ENCODE measurements at regions not wholly inside any gene's neighbourhood (a gene's known extent, or its start where the extent isn't known, plus 50 kb on each side); places are given as distances from the start of the nearest gene placed in this dataset.
A peak's percentile ranks its signal among the peaks of the same experiment; 100 is the strongest.

DNA sequence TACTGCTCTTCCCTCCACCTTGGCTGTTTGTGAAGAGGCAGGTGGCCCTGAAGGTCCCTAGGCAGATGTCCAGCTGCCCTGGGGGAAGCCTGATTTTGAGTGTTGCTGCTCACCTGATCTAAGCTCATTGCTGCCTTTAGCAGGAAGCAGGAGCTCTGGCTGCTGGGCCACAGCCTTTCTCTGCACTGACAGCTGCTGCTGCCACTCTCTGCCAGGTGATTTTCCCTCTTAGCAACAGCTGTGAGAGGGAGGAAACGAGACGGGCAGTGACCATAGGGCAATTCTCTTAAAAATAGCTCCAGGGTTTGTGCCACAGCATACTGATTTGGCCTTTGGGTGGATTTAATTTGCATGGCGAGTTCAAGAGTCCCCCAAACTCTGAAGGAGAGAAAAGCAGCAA, 415.8 kb upstream of the SEMA6D start:
- Histone ChIP-seq H3K9me3 (ENCODE audit: low read depth, low read length, poor library complexity, severe bottlenecking) (no peaks in the 10 kb centered on the region), H3K27me3 (replicated peaks; ENCODE audit: insufficient read depth, low read depth, low read length, poor library complexity) (no peaks in the 10 kb centered on the region), H3K4me1 (ENCODE audit: insufficient read depth, low read length, poor library complexity, severe bottlenecking) (peaks cover 38% of the 10 kb centered on the region), H3K27ac (ENCODE audit: low read depth, low read length, poor library complexity, severe bottlenecking) (no peak overlapping the region), H3K4me3 (ENCODE audit: low read depth, low read length, poor library complexity, severe bottlenecking) (no peak overlapping the region), H3K36me3 (ENCODE audit: insufficient read depth, low read length, poor library complexity, severe bottlenecking) (no peaks in the 10 kb centered on the region)
- DNase-seq (ENCODE audit: low spot score) = no peak
- CTCF ChIA-PET = no interaction called here
- no TSS peak for BruUV-seq (replicated peaks)
- POLR2A ChIA-PET (ENCODE audit: low non-redundant PET) = no interaction called here
- intact Hi-C loops (cut with micrococcal nuclease; ENCODE audit: unreplicated experiment) = no loop called here
- TF ChIP-seq, protein P1, sequence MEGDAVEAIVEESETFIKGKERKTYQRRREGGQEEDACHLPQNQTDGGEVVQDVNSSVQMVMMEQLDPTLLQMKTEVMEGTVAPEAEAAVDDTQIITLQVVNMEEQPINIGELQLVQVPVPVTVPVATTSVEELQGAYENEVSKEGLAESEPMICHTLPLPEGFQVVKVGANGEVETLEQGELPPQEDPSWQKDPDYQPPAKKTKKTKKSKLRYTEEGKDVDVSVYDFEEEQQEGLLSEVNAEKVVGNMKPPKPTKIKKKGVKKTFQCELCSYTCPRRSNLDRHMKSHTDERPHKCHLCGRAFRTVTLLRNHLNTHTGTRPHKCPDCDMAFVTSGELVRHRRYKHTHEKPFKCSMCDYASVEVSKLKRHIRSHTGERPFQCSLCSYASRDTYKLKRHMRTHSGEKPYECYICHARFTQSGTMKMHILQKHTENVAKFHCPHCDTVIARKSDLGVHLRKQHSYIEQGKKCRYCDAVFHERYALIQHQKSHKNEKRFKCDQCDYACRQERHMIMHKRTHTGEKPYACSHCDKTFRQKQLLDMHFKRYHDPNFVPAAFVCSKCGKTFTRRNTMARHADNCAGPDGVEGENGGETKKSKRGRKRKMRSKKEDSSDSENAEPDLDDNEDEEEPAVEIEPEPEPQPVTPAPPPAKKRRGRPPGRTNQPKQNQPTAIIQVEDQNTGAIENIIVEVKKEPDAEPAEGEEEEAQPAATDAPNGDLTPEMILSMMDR (conservative IDR thresholded peaks at IDR 0.05; ENCODE audit: low read depth, low read length) = no peak
- no peak for TF ChIP-seq EZH2 (IDR thresholded peaks at IDR 0.05; ENCODE audit: borderline replicate concordance, low read depth, low read length, poor library complexity, severe bottlenecking)

DNA sequence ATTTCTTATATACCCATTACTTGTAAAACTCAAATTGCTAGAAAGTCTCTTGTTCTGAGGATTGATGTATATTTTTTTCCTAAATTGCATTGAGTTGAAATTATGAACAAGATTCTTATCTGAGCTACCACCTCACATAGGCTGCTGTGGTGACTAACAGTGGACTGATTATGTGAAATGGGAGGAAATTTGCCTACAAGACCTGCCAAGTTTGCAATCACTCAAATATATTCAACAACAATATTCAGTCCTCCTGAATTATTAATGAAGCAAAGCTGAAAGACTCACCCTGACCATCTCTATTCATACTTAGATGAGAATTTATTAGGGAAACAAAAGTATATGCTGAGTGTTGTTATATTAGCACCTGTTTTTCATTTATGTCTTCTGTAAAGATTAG, 412.6 kb upstream of the SEMA6D start:
- TF ChIP-seq, protein P1 (conservative IDR thresholded peaks at IDR 0.05; ENCODE audit: low read depth, low read length) = no peak
- no peak for TF ChIP-seq EZH2 (IDR thresholded peaks at IDR 0.05; ENCODE audit: borderline replicate concordance, low read depth, low read length, poor library complexity, severe bottlenecking)
- POLR2A ChIA-PET (ENCODE audit: low non-redundant PET) = no interaction called here
- CTCF ChIA-PET = no interaction called here
- Histone ChIP-seq H3K36me3 (ENCODE audit: insufficient read depth, low read length, poor library complexity, severe bottlenecking) (no peaks in the 10 kb centered on the region), H3K9me3 (ENCODE audit: low read depth, low read length, poor library complexity, severe bottlenecking) (no peaks in the 10 kb centered on the region), H3K4me1 (ENCODE audit: insufficient read depth, low read length, poor library complexity, severe bottlenecking) (peaks cover 28% of the 10 kb centered on the region), H3K27me3 (replicated peaks; ENCODE audit: insufficient read depth, low read depth, low read length, poor library complexity) (no peaks in the 10 kb centered on the region), H3K27ac (ENCODE audit: low read depth, low read length, poor library complexity, severe bottlenecking) (no peak overlapping the region), H3K4me3 (ENCODE audit: low read depth, low read length, poor library complexity, severe bottlenecking) (no peak overlapping the region)
- no TSS peak for BruUV-seq (replicated peaks)
- intact Hi-C loops (cut with micrococcal nuclease; ENCODE audit: unreplicated experiment) = no loop called here
- peak; percentile 58 for DNase-seq (ENCODE audit: low spot score)

DNA sequence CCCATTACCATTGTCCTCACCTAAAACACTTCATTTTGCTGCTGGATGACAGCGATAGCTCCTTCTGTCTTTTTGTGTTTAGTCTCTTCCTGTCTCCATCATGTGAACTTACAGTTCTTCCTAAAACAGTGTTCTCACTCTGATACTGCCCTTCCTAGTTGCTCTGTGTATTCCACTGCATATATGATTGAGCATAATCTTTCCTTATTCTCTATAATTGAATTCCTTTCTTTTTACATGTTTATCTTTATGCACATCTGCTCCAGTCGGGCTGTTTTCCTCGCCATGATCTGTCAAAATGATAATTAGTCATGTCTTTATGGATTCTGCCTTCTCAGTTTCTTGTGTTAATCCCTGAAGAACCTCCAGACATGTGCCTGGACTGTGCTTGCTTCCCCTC, 405.1 kb upstream of the SEMA6D start:
- no peaks in the 10 kb centered on the region for H3K27me3 ChIP-seq (replicated peaks; ENCODE audit: insufficient read depth, low read depth, low read length, poor library complexity)
- no peaks in the 10 kb centered on the region for H3K9me3 ChIP-seq (ENCODE audit: low read depth, low read length, poor library complexity, severe bottlenecking)
- peaks cover 16% of the 10 kb centered on the region for H3K4me1 ChIP-seq (ENCODE audit: insufficient read depth, low read length, poor library complexity, severe bottlenecking)
- intact Hi-C loops (cut with micrococcal nuclease; ENCODE audit: unreplicated experiment) = no loop called here
- no peaks in the 10 kb centered on the region for H3K36me3 ChIP-seq (ENCODE audit: insufficient read depth, low read length, poor library complexity, severe bottlenecking)
- H3K27ac ChIP-seq (ENCODE audit: low read depth, low read length, poor library complexity, severe bottlenecking) = peak overlapping the region; percentile 45
- no peak overlapping the region for H3K4me3 ChIP-seq (ENCODE audit: low read depth, low read length, poor library complexity, severe bottlenecking)
- POLR2A ChIA-PET (ENCODE audit: low non-redundant PET) = no interaction called here
- DNase-seq (ENCODE audit: low spot score) = no peak
- BruUV-seq (replicated peaks) = no TSS peak
- TF ChIP-seq, protein P1 (conservative IDR thresholded peaks at IDR 0.05; ENCODE audit: low read depth, low read length) = no peak
- TF ChIP-seq EZH2 (IDR thresholded peaks at IDR 0.05; ENCODE audit: borderline replicate concordance, low read depth, low read length, poor library complexity, severe bottlenecking) = no peak
- CTCF ChIA-PET = interaction anchor here (0.7 kb wide), 1 partner anchor 773 kb away, joined by 4 read pairs; no protein-coding TSS in a partner anchor
